ENCODE measurements at regions not wholly inside any gene's neighbourhood (a gene's known extent, or its start where the extent isn't known, plus 50 kb on each side); places are given as distances from the start of the nearest gene placed in this dataset.

- no peak for TF ChIP-seq CTCF (IDR thresholded peaks at IDR 0.05)
- no peak for TF ChIP-seq POLR2A (IDR thresholded peaks at IDR 0.05)
Measured at GRCh38 chr5:104295991-104296390, 733.4 kb upstream of the NUDT12 start.
